SK-N-MC (cell line): ENCODE measurements at regions not wholly inside any gene's neighbourhood (a gene's known extent, or its start where the extent isn't known, plus 50 kb on each side); places are given as distances from the start of the nearest gene placed in this dataset.

Experiments used
- EZH2 ChIP-seq: fragments of 200-600 bp; sonication (generic); IDR thresholded peaks from one replicate; pipeline ENCODE4 v1.6.1; 2017; ENCODE audit warnings: antibody characterized with exemption
- POLR2AphosphoS5 ChIP-seq: IDR thresholded peaks from 2 replicates; pipeline ENCODE4 v1.6.1; 2012; ENCODE audit warnings: mild to moderate bottlenecking, low read depth, low read length, borderline replicate concordance

DNA sequence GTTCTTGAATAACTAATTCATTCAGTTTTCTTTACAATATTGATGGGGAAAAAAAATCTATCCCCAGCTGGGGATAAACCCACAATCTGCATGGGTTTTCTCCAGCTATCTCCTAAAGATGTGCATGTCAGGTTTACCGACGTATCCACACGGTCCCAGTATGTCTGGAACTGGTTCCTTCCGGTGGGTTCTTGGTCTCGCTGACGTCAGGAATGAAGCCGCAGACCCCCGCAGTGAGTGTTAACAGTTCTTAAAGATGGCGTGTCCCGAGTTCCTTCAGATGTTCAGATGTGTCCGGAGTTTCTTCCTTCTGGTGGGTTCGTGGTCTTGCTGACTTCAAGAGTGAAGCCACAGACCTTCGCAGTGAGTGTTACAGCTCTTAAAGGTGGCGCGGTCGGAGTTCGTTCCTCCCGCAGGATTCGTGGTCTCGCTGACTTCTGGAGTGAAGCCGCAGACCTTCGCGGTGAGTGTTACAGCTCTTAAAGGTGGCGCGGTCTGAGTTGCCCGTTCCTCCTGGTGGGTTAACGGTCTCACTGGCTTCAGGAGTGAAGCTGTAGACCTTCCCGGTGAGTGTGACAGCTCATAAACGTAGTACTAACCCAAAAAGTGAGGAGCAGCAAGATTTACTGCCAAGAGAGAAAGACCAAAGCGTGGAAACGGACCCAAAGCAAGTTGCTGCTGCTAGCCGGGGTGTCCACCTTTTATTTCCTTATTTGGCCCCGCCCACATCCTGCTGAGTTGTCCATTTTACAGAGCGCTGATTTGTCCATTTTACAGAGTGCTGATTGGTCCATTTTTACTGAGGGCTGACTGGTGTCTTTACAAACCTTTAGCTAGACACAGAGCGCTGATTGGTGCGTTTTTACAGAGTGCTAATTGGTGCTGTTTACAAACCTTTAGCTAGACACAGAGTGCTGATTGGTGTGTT, 195.1 kb upstream of the NR2F2 start:
- TF ChIP-seq POLR2AphosphoS5 (no peak), EZH2 (no peak)
